ENCODE measurements at regions not wholly inside any gene's neighbourhood (a gene's known extent, or its start where the extent isn't known, plus 50 kb on each side); places are given as distances from the start of the nearest gene placed in this dataset.
A peak's percentile ranks its signal among the peaks of the same experiment; 100 is the strongest.

- Mint-ChIP-seq H3K27ac (ENCODE audit: unreplicated experiment) (peak overlapping the region; percentile 22), H3K4me1 (ENCODE audit: low read depth, unreplicated experiment) (no peaks in the 10 kb centered on the region), H3K4me3 (ENCODE audit: unreplicated experiment) (no peak overlapping the region), H3K27me3 (ENCODE audit: insufficient read depth, unreplicated experiment) (no peaks in the 10 kb centered on the region), H3K36me3 (ENCODE audit: insufficient read depth, unreplicated experiment) (no peaks in the 10 kb centered on the region), H3K9me3 (ENCODE audit: unreplicated experiment) (no peaks in the 10 kb centered on the region)
- intact Hi-C loops (cut with micrococcal nuclease; ENCODE audit: unreplicated experiment): no loop called here
- Histone ChIP-seq H3K36me3 (ENCODE audit: control insufficient read depth, insufficient read depth, low read length) (no peaks in the 10 kb centered on the region), H3K27me3 (replicated peaks; ENCODE audit: control insufficient read depth, insufficient read depth, low read length) (no peaks in the 10 kb centered on the region), H3K4me1 (no peaks in the 10 kb centered on the region), H3K4me3 (ENCODE audit: low read depth, low read length) (no peak overlapping the region), H3K9me3 (no peaks in the 10 kb centered on the region)
- no peak for TF ChIP-seq CTCF (IDR thresholded peaks at IDR 0.05; ENCODE audit: insufficient read depth in 1 of 2, low read depth in 1 of 2, low read length in 1 of 2, severe bottlenecking in 1 of 2, unreplicated experiment in 1 of 2)
- ChIA-PET POLR2A (no interaction called here), CTCF (no interaction called here)
- no peak for DNase-seq
- BruUV-seq (replicated peaks): no TSS peak
These were observed 123.8 kb upstream of the MYLIP start for GRCh38 chr6:16004934-16005679.

- peaks cover 4% of the 10 kb centered on the region for H3K4me1 Mint-ChIP-seq (ENCODE audit: low read depth, unreplicated experiment)
- TF ChIP-seq CTCF (IDR thresholded peaks at IDR 0.05; ENCODE audit: insufficient read depth in 1 of 2, low read depth in 1 of 2, low read length in 1 of 2, severe bottlenecking in 1 of 2, unreplicated experiment in 1 of 2): no peak
- no peaks in the 10 kb centered on the region for H3K27me3 ChIP-seq (replicated peaks; ENCODE audit: control insufficient read depth, insufficient read depth, low read length)
- H3K27ac Mint-ChIP-seq (ENCODE audit: unreplicated experiment): no peak overlapping the region
- POLR2A ChIA-PET: no interaction called here
- intact Hi-C loops (cut with micrococcal nuclease; ENCODE audit: unreplicated experiment): no loop called here
- H3K36me3 Mint-ChIP-seq (ENCODE audit: insufficient read depth, unreplicated experiment): no peaks in the 10 kb centered on the region
- CTCF ChIA-PET: no interaction called here
- DNase-seq: no peak
- H3K27me3 Mint-ChIP-seq (ENCODE audit: insufficient read depth, unreplicated experiment): no peaks in the 10 kb centered on the region
- H3K4me3 ChIP-seq (ENCODE audit: low read depth, low read length): no peak overlapping the region
- H3K4me3 Mint-ChIP-seq (ENCODE audit: unreplicated experiment): no peak overlapping the region
- BruUV-seq (replicated peaks): no TSS peak
- no peaks in the 10 kb centered on the region for H3K9me3 ChIP-seq
- no peaks in the 10 kb centered on the region for H3K4me1 ChIP-seq
- no peaks in the 10 kb centered on the region for H3K36me3 ChIP-seq (ENCODE audit: control insufficient read depth, insufficient read depth, low read length)
- H3K9me3 Mint-ChIP-seq (ENCODE audit: unreplicated experiment): no peaks in the 10 kb centered on the region
These were observed 125.7 kb upstream of the MYLIP start for GRCh38 chr6:16003197-16003491.

GRCh38 chr6:16002332-16003196 is 126.3 kb upstream of the MYLIP start:
- no peak for TF ChIP-seq CTCF (IDR thresholded peaks at IDR 0.05; ENCODE audit: insufficient read depth in 1 of 2, low read depth in 1 of 2, low read length in 1 of 2, severe bottlenecking in 1 of 2, unreplicated experiment in 1 of 2)
- H3K36me3 ChIP-seq (ENCODE audit: control insufficient read depth, insufficient read depth, low read length): no peaks in the 10 kb centered on the region
- H3K27ac Mint-ChIP-seq (ENCODE audit: unreplicated experiment): no peak overlapping the region
- H3K27me3 ChIP-seq (replicated peaks; ENCODE audit: control insufficient read depth, insufficient read depth, low read length): no peaks in the 10 kb centered on the region
- intact Hi-C loops (cut with micrococcal nuclease; ENCODE audit: unreplicated experiment): no loop called here
- no peaks in the 10 kb centered on the region for H3K9me3 Mint-ChIP-seq (ENCODE audit: unreplicated experiment)
- ChIA-PET CTCF (no interaction called here), POLR2A (no interaction called here)
- DNase-seq: no peak
- H3K4me3 ChIP-seq (ENCODE audit: low read depth, low read length): no peak overlapping the region
- peaks cover 10% of the 10 kb centered on the region for H3K4me1 Mint-ChIP-seq (ENCODE audit: low read depth, unreplicated experiment)
- H3K4me3 Mint-ChIP-seq (ENCODE audit: unreplicated experiment): no peak overlapping the region
- H3K9me3 ChIP-seq: no peaks in the 10 kb centered on the region
- BruUV-seq (replicated peaks): no TSS peak
- H3K4me1 ChIP-seq: no peaks in the 10 kb centered on the region
- no peaks in the 10 kb centered on the region for H3K36me3 Mint-ChIP-seq (ENCODE audit: insufficient read depth, unreplicated experiment)
- no peaks in the 10 kb centered on the region for H3K27me3 Mint-ChIP-seq (ENCODE audit: insufficient read depth, unreplicated experiment)
